HEK293 (cell line): ENCODE measurements at regions not wholly inside any gene's neighbourhood (a gene's known extent, or its start where the extent isn't known, plus 50 kb on each side); places are given as distances from the start of the nearest gene placed in this dataset.

ENCODE experiments used
- CTCF ChIA-PET: fragments of 350-600 bp; formaldehyde crosslinking; extraction: SDS; loops from one replicate; lab custom pipeline; 2021; ENCODE audit warnings: antibody characterized with exemption; lab: Yijun Ruan, JAX
- POLR2A ChIA-PET: fragments of 300-600 bp; formaldehyde crosslinking; extraction: SDS; loops from one replicate; lab custom pipeline; 2020; ENCODE audit warnings: antibody characterized with exemption, inconsistent platforms; lab: Yijun Ruan, JAX
- H3K27ac ChIP-seq: fragments of 200-500 bp; sonication (Bioruptor generic); 2 replicates; pipeline ENCODE4 v1.5.1; 2014; ENCODE audit warnings: low read depth, low read length, control low read depth, inconsistent platforms; ENCODE audit errors: extremely low read depth
- H3K36me3 ChIP-seq, 2 experiments: fragments of 200-500 bp in 1 of 2; sonication (Bioruptor generic) in 1 of 2; 1 replicate in 1 of 2; 2 replicates in 1 of 2; pipeline ENCODE4 v1.5.1; 2014 to 2017; ENCODE audit warnings: inconsistent platforms in 2 of 2, low read length in 2 of 2; ENCODE audit not compliant: control insufficient read depth in 2 of 2, insufficient read depth in 1 of 2
- H3K4me1 ChIP-seq: fragments of 200-500 bp; sonication (Bioruptor generic); 2 replicates; pipeline ENCODE4 v1.5.1; 2014; ENCODE audit warnings: mild to moderate bottlenecking, low read length, inconsistent platforms; ENCODE audit not compliant: control insufficient read depth, insufficient read depth
- H3K4me3 ChIP-seq: 2 replicates; pipeline ENCODE4 v1.5.1; 2011; ENCODE audit warnings: low read depth, mild to moderate bottlenecking, control low read depth, low read length, moderate library complexity
- H3K9me3 ChIP-seq: fragments of 200-500 bp; sonication (Bioruptor generic); 2 replicates; pipeline ENCODE4 v1.5.1; 2014; ENCODE audit warnings: low read depth, low read length, inconsistent platforms; ENCODE audit not compliant: control insufficient read depth, insufficient read depth
- KLF9 ChIP-seq: fragments of 450-650 bp; formaldehyde crosslinking; IDR thresholded peaks from 2 replicates; pipeline ENCODE4 v1.5.1; 2016; ENCODE audit warnings: missing biosample characterization, missing genetic modification characterization, low read depth
- REST ChIP-seq: fragments of 450-650 bp; formaldehyde crosslinking; IDR thresholded peaks from 2 replicates; pipeline ENCODE4 v1.5.1; 2016; ENCODE audit warnings: missing biosample characterization, missing genetic modification characterization
- YY2 ChIP-seq: fragments of 450-650 bp; formaldehyde crosslinking; IDR thresholded peaks from 2 replicates; pipeline ENCODE4 v1.5.1; 2016; ENCODE audit warnings: missing biosample characterization, missing genetic modification characterization
- ZNF140 ChIP-seq: fragments of 450-650 bp; formaldehyde crosslinking; IDR thresholded peaks from 2 replicates; pipeline ENCODE4 v1.5.1; 2016; ENCODE audit warnings: missing biosample characterization, missing genetic modification characterization
- ZNF404 ChIP-seq: fragments of 450-650 bp; formaldehyde crosslinking; IDR thresholded peaks from 2 replicates; pipeline ENCODE4 v1.5.1; 2017; ENCODE audit warnings: missing biosample characterization, missing genetic modification characterization
- ZNF426 ChIP-seq: fragments of 450-650 bp; formaldehyde crosslinking; IDR thresholded peaks from 2 replicates; pipeline ENCODE4 v1.5.1; 2017; ENCODE audit warnings: missing biosample characterization, missing genetic modification characterization, mild to moderate bottlenecking, inconsistent platforms, moderate library complexity
- ZNF560 ChIP-seq: fragments of 450-650 bp; formaldehyde crosslinking; IDR thresholded peaks from 2 replicates; pipeline ENCODE4 v1.5.1; 2017; ENCODE audit warnings: missing biosample characterization, missing genetic modification characterization, borderline replicate concordance
- ZNF624 ChIP-seq: fragments of 450-650 bp; formaldehyde crosslinking; IDR thresholded peaks from 2 replicates; pipeline ENCODE4 v1.5.1; 2017; ENCODE audit warnings: missing biosample characterization, missing genetic modification characterization
- ZNF747 ChIP-seq: fragments of 450-650 bp; formaldehyde crosslinking; IDR thresholded peaks from 2 replicates; pipeline ENCODE4 v1.5.1; 2016; ENCODE audit warnings: missing biosample characterization, missing genetic modification characterization
- ZNF76 ChIP-seq: fragments of 450-650 bp; formaldehyde crosslinking; IDR thresholded peaks from 2 replicates; pipeline ENCODE4; 2016; ENCODE audit warnings: low read depth, missing biosample characterization, missing genetic modification characterization, borderline replicate concordance
- ZNF776 ChIP-seq: fragments of 450-650 bp; formaldehyde crosslinking; IDR thresholded peaks from 2 replicates; pipeline ENCODE4 v1.5.0; 2017; ENCODE audit warnings: missing biosample characterization, missing genetic modification characterization, borderline replicate concordance
- ZNF792 ChIP-seq: fragments of 450-650 bp; formaldehyde crosslinking; IDR thresholded peaks from 2 replicates; pipeline ENCODE4 v1.5.1; 2016; ENCODE audit warnings: missing biosample characterization, missing genetic modification characterization
- ZSCAN16 ChIP-seq: fragments of 450-650 bp; formaldehyde crosslinking; IDR thresholded peaks from 2 replicates; pipeline ENCODE4 v1.5.1; 2016; ENCODE audit warnings: missing biosample characterization, missing genetic modification characterization
- TF ChIP-seq, protein P1 (sequence below): fragments of 450-650 bp; IDR thresholded peaks from 2 replicates; pipeline ENCODE4 v1.5.1; 2018; ENCODE audit warnings: missing biosample characterization, mild to moderate bottlenecking, missing genetic modification characterization

DNA sequence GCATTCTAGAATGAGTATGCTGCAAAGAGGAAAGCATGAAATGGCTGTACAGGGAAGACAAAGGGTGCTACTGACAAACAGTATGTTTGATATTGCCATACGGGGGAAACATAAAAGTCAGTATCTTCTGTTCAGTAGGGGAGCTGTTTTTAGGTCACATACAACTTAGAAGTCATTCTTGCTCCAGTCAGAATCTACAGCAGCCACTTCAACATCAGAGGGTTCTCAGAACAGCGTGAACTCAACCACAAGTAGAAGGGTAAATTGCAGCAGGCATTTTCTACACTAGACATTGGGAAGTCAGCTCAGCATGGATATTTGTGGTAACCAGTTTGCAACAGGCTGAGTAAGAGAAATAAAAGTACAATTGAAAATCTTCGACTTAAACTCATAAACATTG, 1241.8 kb upstream of the GOT2 start:
- no peaks in the 10 kb centered on the region for H3K4me1 ChIP-seq
- H3K27ac ChIP-seq, result no peak overlapping the region
- TF ChIP-seq ZNF560 (tag by site-specific recombination) (no peak), ZNF76 (tag by site-specific recombination) (no peak), KLF9 (tag by site-specific recombination) (no peak), REST (tag by site-specific recombination) (no peak), ZNF426 (tag by site-specific recombination) (no peak), ZNF792 (tag by site-specific recombination) (no peak)
- no peaks in the 10 kb centered on the region for H3K9me3 ChIP-seq
- no peaks in the 10 kb centered on the region for H3K36me3 ChIP-seq
- ChIA-PET CTCF (no interaction called here), POLR2A (no interaction called here)
- H3K4me3 ChIP-seq, result no peak overlapping the region

GRCh38 chr16:59973966-59974365, 1239.8 kb upstream of the GOT2 start:
- H3K36me3 ChIP-seq, result no peaks in the 10 kb centered on the region
- ChIA-PET POLR2A (no interaction called here), CTCF (interaction anchor here (0.6 kb wide), 1 partner anchor 53 kb away, joined by 3 read pairs; no protein-coding TSS in a partner anchor)
- H3K4me3 ChIP-seq, result no peak overlapping the region
- H3K9me3 ChIP-seq, result no peaks in the 10 kb centered on the region
- H3K4me1 ChIP-seq, result no peaks in the 10 kb centered on the region
- TF ChIP-seq, protein P1, sequence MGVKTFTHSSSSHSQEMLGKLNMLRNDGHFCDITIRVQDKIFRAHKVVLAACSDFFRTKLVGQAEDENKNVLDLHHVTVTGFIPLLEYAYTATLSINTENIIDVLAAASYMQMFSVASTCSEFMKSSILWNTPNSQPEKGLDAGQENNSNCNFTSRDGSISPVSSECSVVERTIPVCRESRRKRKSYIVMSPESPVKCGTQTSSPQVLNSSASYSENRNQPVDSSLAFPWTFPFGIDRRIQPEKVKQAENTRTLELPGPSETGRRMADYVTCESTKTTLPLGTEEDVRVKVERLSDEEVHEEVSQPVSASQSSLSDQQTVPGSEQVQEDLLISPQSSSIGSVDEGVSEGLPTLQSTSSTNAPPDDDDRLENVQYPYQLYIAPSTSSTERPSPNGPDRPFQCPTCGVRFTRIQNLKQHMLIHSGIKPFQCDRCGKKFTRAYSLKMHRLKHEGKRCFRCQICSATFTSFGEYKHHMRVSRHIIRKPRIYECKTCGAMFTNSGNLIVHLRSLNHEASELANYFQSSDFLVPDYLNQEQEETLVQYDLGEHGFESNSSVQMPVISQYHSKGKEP, result no peak
- no peak for TF ChIP-seq YY2 (tag by site-specific recombination)
- no peak overlapping the region for H3K27ac ChIP-seq

DNA sequence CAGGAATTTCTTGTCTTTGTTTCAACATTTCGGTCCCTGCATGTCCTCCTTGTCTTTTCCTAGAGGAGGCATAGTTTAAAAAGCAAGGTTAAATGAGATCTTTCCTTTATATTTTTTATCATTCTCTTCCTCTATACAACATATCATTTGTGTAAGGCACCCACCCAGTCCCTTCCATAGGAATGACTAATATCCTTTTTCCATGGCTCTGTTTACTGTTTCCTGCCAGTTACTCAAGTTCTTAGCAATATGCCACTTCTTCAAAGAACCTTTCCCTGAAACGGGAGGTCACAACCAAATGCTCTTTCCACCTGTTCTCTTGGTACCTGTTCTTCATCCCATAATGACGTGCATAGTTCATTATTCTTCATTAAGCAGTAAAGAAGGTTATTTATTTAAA, 1237.1 kb upstream of the GOT2 start:
- Histone ChIP-seq H3K4me1 (no peaks in the 10 kb centered on the region), H3K36me3 (no peaks in the 10 kb centered on the region), H3K9me3 (no peaks in the 10 kb centered on the region), H3K4me3 (no peak overlapping the region), H3K27ac (no peak overlapping the region)
- CTCF ChIA-PET, result no interaction called here
- POLR2A ChIA-PET, result no interaction called here
- TF ChIP-seq ZNF404 (tag by site-specific recombination), result no peak
- TF ChIP-seq ZNF747 (tag by site-specific recombination), result no peak
- TF ChIP-seq ZNF624 (tag by site-specific recombination), result no peak
- TF ChIP-seq ZNF140 (tag by site-specific recombination), result no peak
- TF ChIP-seq ZSCAN16 (tag by site-specific recombination), result no peak
- no peak for TF ChIP-seq ZNF776 (tag by site-specific recombination)
